GM12878 (cell line): ENCODE measurements at regions not wholly inside any gene's neighbourhood (a gene's known extent, or its start where the extent isn't known, plus 50 kb on each side); places are given as distances from the start of the nearest gene placed in this dataset.

Source experiments
- ATF3 ChIP-seq: IDR thresholded peaks from 2 replicates; pipeline ENCODE4 v1.6.1; 2011; ENCODE audit warnings: low read depth, mild to moderate bottlenecking, low read length, moderate library complexity, borderline replicate concordance; ENCODE audit errors: extremely low read depth
- JUNB ChIP-seq: IDR thresholded peaks from 2 replicates; pipeline ENCODE4 v1.6.1; 2016; ENCODE audit warnings: antibody characterized with exemption, mild to moderate bottlenecking
- JUND ChIP-seq: IDR thresholded peaks from 2 replicates; pipeline ENCODE4 v1.6.1; 2012; ENCODE audit warnings: low read depth, mild to moderate bottlenecking, low read length, improper control_type of control experiment, moderate library complexity
- NFYB ChIP-seq: IDR thresholded peaks from 2 replicates; pipeline ENCODE4 v1.6.1; 2011; ENCODE audit warnings: low read depth, mild to moderate bottlenecking, low read length, improper control_type of control experiment, moderate library complexity; ENCODE audit not compliant: insufficient read depth
- RELB ChIP-seq: fragments of 450-650 bp; IDR thresholded peaks from 2 replicates; pipeline ENCODE4 v1.6.1; 2017; ENCODE audit warnings: low read depth, mild to moderate bottlenecking, moderate library complexity
- TCF12 ChIP-seq: IDR thresholded peaks from 2 replicates; pipeline ENCODE4 v1.6.1; 2011; ENCODE audit warnings: low read depth, mild to moderate bottlenecking, low read length
- ZNF274 ChIP-seq: IDR thresholded peaks from one replicate; pipeline ENCODE4 v1.8.0; 2011; ENCODE audit not compliant: insufficient read length, insufficient read depth
- ZNF592 ChIP-seq: fragments of 450-650 bp; IDR thresholded peaks from 2 replicates; pipeline ENCODE4 v1.6.1; 2017; ENCODE audit warnings: mild to moderate bottlenecking, moderate library complexity
- ZZZ3 ChIP-seq: IDR thresholded peaks from 2 replicates; pipeline ENCODE4 v1.6.1; 2011; ENCODE audit warnings: low read depth; ENCODE audit not compliant: control insufficient read depth, insufficient read length
- TF ChIP-seq, protein P1 (sequence below): fragments of 450-650 bp; IDR thresholded peaks from 2 replicates; pipeline ENCODE4 v1.6.1; 2017; ENCODE audit warnings: mild to moderate bottlenecking, moderate library complexity
- TF ChIP-seq, protein P2 (sequence below): fragments of 450-650 bp; IDR thresholded peaks from 2 replicates; pipeline ENCODE4 v1.6.1; 2016; ENCODE audit warnings: mild to moderate bottlenecking

DNA sequence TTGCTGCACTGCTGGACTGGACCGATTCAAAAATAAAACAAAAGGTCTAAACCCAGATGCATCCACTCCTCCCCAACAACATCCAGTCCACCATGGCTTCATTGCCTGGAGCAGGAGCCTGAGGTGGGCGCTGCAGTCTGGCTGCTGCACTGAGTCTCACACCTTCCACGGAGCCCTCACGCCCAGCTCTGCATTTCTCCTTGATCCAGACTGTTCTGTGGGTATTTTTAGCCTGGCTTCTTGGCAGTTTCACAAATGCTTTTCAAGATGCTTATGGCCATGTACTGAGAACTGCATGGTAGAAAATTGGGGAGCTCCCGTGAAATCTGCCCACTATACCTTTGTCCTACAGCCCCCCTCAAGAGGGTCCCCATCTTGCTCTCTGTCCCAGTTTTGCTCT, 53.3 kb upstream of the JAM3 start (continued):
- TF ChIP-seq, protein P1, sequence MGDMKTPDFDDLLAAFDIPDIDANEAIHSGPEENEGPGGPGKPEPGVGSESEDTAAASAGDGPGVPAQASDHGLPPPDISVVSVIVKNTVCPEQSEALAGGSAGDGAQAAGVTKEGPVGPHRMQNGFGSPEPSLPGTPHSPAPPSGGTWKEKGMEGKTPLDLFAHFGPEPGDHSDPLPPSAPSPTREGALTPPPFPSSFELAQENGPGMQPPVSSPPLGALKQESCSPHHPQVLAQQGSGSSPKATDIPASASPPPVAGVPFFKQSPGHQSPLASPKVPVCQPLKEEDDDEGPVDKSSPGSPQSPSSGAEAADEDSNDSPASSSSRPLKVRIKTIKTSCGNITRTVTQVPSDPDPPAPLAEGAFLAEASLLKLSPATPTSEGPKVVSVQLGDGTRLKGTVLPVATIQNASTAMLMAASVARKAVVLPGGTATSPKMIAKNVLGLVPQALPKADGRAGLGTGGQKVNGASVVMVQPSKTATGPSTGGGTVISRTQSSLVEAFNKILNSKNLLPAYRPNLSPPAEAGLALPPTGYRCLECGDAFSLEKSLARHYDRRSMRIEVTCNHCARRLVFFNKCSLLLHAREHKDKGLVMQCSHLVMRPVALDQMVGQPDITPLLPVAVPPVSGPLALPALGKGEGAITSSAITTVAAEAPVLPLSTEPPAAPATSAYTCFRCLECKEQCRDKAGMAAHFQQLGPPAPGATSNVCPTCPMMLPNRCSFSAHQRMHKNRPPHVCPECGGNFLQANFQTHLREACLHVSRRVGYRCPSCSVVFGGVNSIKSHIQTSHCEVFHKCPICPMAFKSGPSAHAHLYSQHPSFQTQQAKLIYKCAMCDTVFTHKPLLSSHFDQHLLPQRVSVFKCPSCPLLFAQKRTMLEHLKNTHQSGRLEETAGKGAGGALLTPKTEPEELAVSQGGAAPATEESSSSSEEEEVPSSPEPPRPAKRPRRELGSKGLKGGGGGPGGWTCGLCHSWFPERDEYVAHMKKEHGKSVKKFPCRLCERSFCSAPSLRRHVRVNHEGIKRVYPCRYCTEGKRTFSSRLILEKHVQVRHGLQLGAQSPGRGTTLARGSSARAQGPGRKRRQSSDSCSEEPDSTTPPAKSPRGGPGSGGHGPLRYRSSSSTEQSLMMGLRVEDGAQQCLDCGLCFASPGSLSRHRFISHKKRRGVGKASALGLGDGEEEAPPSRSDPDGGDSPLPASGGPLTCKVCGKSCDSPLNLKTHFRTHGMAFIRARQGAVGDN = no peak
- TF ChIP-seq ZNF274 (no peak), ZNF592 (no peak), NFYB (no peak), TCF12 (no peak), JUND (no peak), JUNB (no peak), ZZZ3 (no peak), RELB (no peak), ATF3 (no peak)
- TF ChIP-seq, protein P2, sequence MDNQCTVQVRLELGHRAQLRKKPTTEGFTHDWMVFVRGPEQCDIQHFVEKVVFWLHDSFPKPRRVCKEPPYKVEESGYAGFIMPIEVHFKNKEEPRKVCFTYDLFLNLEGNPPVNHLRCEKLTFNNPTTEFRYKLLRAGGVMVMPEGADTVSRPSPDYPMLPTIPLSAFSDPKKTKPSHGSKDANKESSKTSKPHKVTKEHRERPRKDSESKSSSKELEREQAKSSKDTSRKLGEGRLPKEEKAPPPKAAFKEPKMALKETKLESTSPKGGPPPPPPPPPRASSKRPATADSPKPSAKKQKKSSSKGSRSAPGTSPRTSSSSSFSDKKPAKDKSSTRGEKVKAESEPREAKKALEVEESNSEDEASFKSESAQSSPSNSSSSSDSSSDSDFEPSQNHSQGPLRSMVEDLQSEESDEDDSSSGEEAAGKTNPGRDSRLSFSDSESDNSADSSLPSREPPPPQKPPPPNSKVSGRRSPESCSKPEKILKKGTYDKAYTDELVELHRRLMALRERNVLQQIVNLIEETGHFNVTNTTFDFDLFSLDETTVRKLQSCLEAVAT = no peak
